K562 (cell line): ENCODE measurements at regions not wholly inside any gene's neighbourhood (a gene's known extent, or its start where the extent isn't known, plus 50 kb on each side); places are given as distances from the start of the nearest gene placed in this dataset.

ENCODE experiments used
- ATAC-seq: fragments of 200-7000 bp; cut with Tn5 transposase; 3 replicates; pipeline ENCODE4 v1.9.1; 2020; ENCODE audit warnings: moderate library complexity
- BruUV-seq: library from RNA; stranded (reverse); fragments of 400-500 nt; replicated peaks from 2 replicates; lab custom pipeline; 2021; lab: Mats Ljungman, UMichigan
- CTCF ChIA-PET: fragments of 300-600 bp; formaldehyde crosslinking; extraction: SDS; loops from one replicate; lab custom pipeline; 2021; ENCODE audit warnings: low intra/inter-chr PET ratio; lab: Yijun Ruan, JAX
- POLR2A ChIA-PET: fragments of 300-600, 350-650 bp; sonication (Branson Sonifier 250); formaldehyde crosslinking; extraction: SDS; loops from one replicate; lab custom pipeline; 2021; ENCODE audit warnings: antibody characterized with exemption, inconsistent platforms; lab: Yijun Ruan, JAX
- DNase-seq, 4 experiments: peaks; one replicate each; pipeline versions ENCODE4 v3.0.0 to v3.0.0-alpha.2; 2011 to 2018; ENCODE audit warnings: low spot score in 3 of 4, mixed read lengths in 3 of 4; ENCODE audit errors: extremely low read depth in 1 of 4
- FAIRE-seq: peaks from 2 replicates; lab custom pipeline; 2011; peaks lifted over from hg19 to GRCh38; lab: Jason Lieb, UNC
- H2AFZ ChIP-seq: 2 replicates; pipeline ENCODE4 v1.6.0; 2011; ENCODE audit warnings: low read depth, low read length, control low read depth, inconsistent platforms
- H3K27ac ChIP-seq: fragments of 200-600 bp; 3 replicates; pipeline ENCODE4 v1.8.0; 2011; ENCODE audit warnings: low read depth, mild to moderate bottlenecking, control low read depth, inconsistent platforms, low read length, moderate library complexity, mixed read lengths; ENCODE audit errors: extremely low read depth
- H3K27me3 ChIP-seq, 2 experiments: fragments of 300-600 bp in 1 of 2; 2 replicates in 1 of 2; 3 replicates in 1 of 2; pipeline versions ENCODE4 v1.6.0 to v1.8.0; 2011; ENCODE audit warnings: inconsistent platforms in 2 of 2, low read length in 2 of 2, mild to moderate bottlenecking in 1 of 2, mixed read lengths in 1 of 2, moderate library complexity in 1 of 2; ENCODE audit not compliant: control insufficient read depth in 2 of 2, insufficient read depth in 2 of 2
- H3K36me3 ChIP-seq: fragments of 300-600 bp; 3 replicates; pipeline ENCODE4 v1.8.0; 2011; ENCODE audit warnings: mild to moderate bottlenecking, low read length, inconsistent platforms; ENCODE audit not compliant: control insufficient read depth, insufficient read depth
- H3K4me1 ChIP-seq, 2 experiments: fragments of 200-600 bp in 1 of 2; replicated peaks in 1 of 2; 2 replicates in 1 of 2; 3 replicates in 1 of 2; pipeline versions ENCODE4 v1.5.1 to v1.8.0; 2011; ENCODE audit warnings: inconsistent platforms in 2 of 2, low read length in 2 of 2, mild to moderate bottlenecking in 1 of 2, mixed read lengths in 1 of 2, moderate library complexity in 1 of 2; ENCODE audit not compliant: control insufficient read depth in 2 of 2, insufficient read depth in 2 of 2
- H3K4me2 ChIP-seq: 2 replicates; pipeline ENCODE4 v1.6.1; 2011; ENCODE audit warnings: low read length, control low read depth, inconsistent platforms, mixed read lengths; ENCODE audit not compliant: insufficient read depth
- H3K4me3 ChIP-seq: fragments of 200-600 bp; sonication (generic), shearing (Covaris generic); 2 replicates; pipeline ENCODE4 v1.5.1; 2016; ENCODE audit warnings: control low read depth, inconsistent platforms
- H3K79me2 ChIP-seq: fragments of 200-600 bp; 3 replicates; pipeline ENCODE4 v1.8.0; 2011; ENCODE audit warnings: low read length, inconsistent platforms; ENCODE audit not compliant: control insufficient read depth, insufficient read depth
- H3K9ac ChIP-seq, 2 experiments: 2 replicates each; pipeline versions ENCODE4 v1.6.0 to v1.6.1; 2011; ENCODE audit warnings: low read depth in 2 of 2, low read length in 2 of 2, control low read depth in 1 of 2, inconsistent platforms in 1 of 2, mild to moderate bottlenecking in 1 of 2, mixed read lengths in 1 of 2; ENCODE audit not compliant: insufficient read depth in 1 of 2
- H3K9me1 ChIP-seq: one replicate; pipeline ENCODE4 v1.6.0; 2011; ENCODE audit warnings: inconsistent platforms, mild to moderate bottlenecking, low read length, moderate library complexity; ENCODE audit not compliant: control insufficient read depth, insufficient read depth
- H3K9me3 ChIP-seq: replicated peaks from 2 replicates; pipeline ENCODE4 v1.5.1; 2011; ENCODE audit warnings: low read depth, low read length, inconsistent platforms; ENCODE audit not compliant: control insufficient read depth, insufficient read depth
- H4K20me1 ChIP-seq: replicated peaks from 2 replicates; pipeline ENCODE4 v1.6.1; 2011; ENCODE audit warnings: low read length, inconsistent platforms, mixed read lengths; ENCODE audit not compliant: control insufficient read depth, insufficient read depth
- ATF7 ChIP-seq: fragments of 450-650 bp; IDR thresholded peaks from 2 replicates; pipeline ENCODE4 v1.7.1; 2014; ENCODE audit warnings: mild to moderate bottlenecking, moderate library complexity
- BCL6 ChIP-seq: fragments of 250-450 bp; sonication (Bioruptor Pico); IDR thresholded peaks from 2 replicates; pipeline ENCODE4 v1.4.0; 2020
- BRD9 ChIP-seq: fragments of 450-650 bp; IDR thresholded peaks from 2 replicates; pipeline ENCODE4 v1.6.1; 2018; ENCODE audit warnings: low read depth; ENCODE audit not compliant: partially characterized antibody
- CEBPG ChIP-seq, 3 experiments: fragments of 200-800 bp in 1 of 3; sonication (Bioruptor generic) in 1 of 3; sonication (generic) in 1 of 3; formaldehyde crosslinking in 1 of 3; IDR thresholded peaks in 2 of 3; conservative IDR thresholded peaks in 1 of 3; 2 replicates each; pipeline versions ENCODE4 v1.6.1 to v1.8.0; 2016 to 2022; ENCODE audit warnings: missing compliant biosample characterization in 2 of 3, missing genetic modification characterization in 2 of 3, mild to moderate bottlenecking in 1 of 3, missing genetic modification reagents in 1 of 3
- E2F3 ChIP-seq: fragments of 250-450 bp; sonication (Bioruptor Pico); IDR thresholded peaks from 2 replicates; pipeline ENCODE4 v1.4.0; 2020; ENCODE audit warnings: mild to moderate bottlenecking
- GABPA ChIP-seq: fragments of 200-800 bp; sonication (Bioruptor generic); conservative IDR thresholded peaks from 2 replicates; pipeline ENCODE4 v1.6.1; 2016; ENCODE audit warnings: low read depth, missing genetic modification characterization, missing compliant biosample characterization
- HMBOX1 ChIP-seq: sonication (generic); IDR thresholded peaks from 2 replicates; pipeline ENCODE4 v1.6.1; 2016
- MCM2 ChIP-seq: fragments of 450-650 bp; IDR thresholded peaks from 2 replicates; pipeline ENCODE4 v1.6.1; 2017; ENCODE audit warnings: low read depth, mild to moderate bottlenecking
- PKNOX1 ChIP-seq: fragments of 450-650 bp; IDR thresholded peaks from 2 replicates; pipeline ENCODE4 v1.6.1; 2016
- PTRF ChIP-seq: fragments of 450-650 bp; IDR thresholded peaks from 2 replicates; pipeline ENCODE4 v1.6.1; 2016; ENCODE audit warnings: mild to moderate bottlenecking, missing genetic modification characterization, missing compliant biosample characterization
- TAL1 ChIP-seq: fragments of 450-650 bp; IDR thresholded peaks from 2 replicates; pipeline ENCODE4 v1.6.1; 2016; ENCODE audit warnings: mild to moderate bottlenecking
- TEAD4 ChIP-seq, 2 experiments: sonication (generic) in 1 of 2; formaldehyde crosslinking in 1 of 2; IDR thresholded peaks; 2 replicates each; pipeline versions ENCODE4 v1.6.1 to v1.8.0; 2012 to 2022; ENCODE audit warnings: borderline replicate concordance in 1 of 2, inconsistent platforms in 1 of 2, low read length in 1 of 2, mild to moderate bottlenecking in 1 of 2, missing genetic modification reagents in 1 of 2
- TSHZ1 ChIP-seq: fragments of 250-450 bp; sonication (Bioruptor Pico); IDR thresholded peaks from 2 replicates; pipeline ENCODE4 v1.4.0; 2020; ENCODE audit warnings: mild to moderate bottlenecking, moderate library complexity
- ZBTB5 ChIP-seq: fragments of 450-650 bp; IDR thresholded peaks from 2 replicates; pipeline ENCODE4 v1.6.1; 2017; ENCODE audit warnings: antibody characterized with exemption
- ZNF12 ChIP-seq: sonication (generic); formaldehyde crosslinking; IDR thresholded peaks from 2 replicates; pipeline ENCODE4 v1.4.0; 2020; ENCODE audit warnings: mild to moderate bottlenecking, missing genetic modification reagents
- ZNF324 ChIP-seq: fragments of 250-450 bp; sonication (Bioruptor Pico); IDR thresholded peaks from 2 replicates; pipeline ENCODE4 v1.4.0; 2020; ENCODE audit warnings: mild to moderate bottlenecking
- WGBS: fragments of 100-300 bp; shearing (Covaris generic); methylation state at CpG from one replicate; pipeline ENCODE4 v1.1.6; 2016; ENCODE audit warnings: low coverage, mixed read lengths; ENCODE audit not compliant: insufficient coverage; ENCODE audit errors: missing lambda C conversion rate; 5-methylcytosine and 5-hydroxymethylcytosine counted together
- in situ Hi-C: fragments of 300-500 bp; cut with MboI; formaldehyde crosslinking; loops from 4 replicates; pipeline ENCODE4 v1.15.0; 2018; ENCODE audit warnings: inconsistent platforms, mixed read lengths
- intact Hi-C: fragments of 100-400 bp; cut with micrococcal nuclease; formaldehyde crosslinking; loops from 2 replicates; pipeline ENCODE4 v1.14.2; 2022

GRCh38 chr12:93048656-93049055, 119.6 kb upstream of the EEA1 start:
- Histone ChIP-seq H3K79me2 (no peaks in the 10 kb centered on the region), H3K27me3 (no peaks in the 10 kb centered on the region; a peak in 2 of 5 replicates), H3K36me3 (no peaks in the 10 kb centered on the region), H3K9ac (no peak overlapping the region), H3K9me1 (no peaks in the 10 kb centered on the region), H3K9me3 (no peaks in the 10 kb centered on the region), H4K20me1 (no peaks in the 10 kb centered on the region), H3K4me2 (no peak overlapping the region), H2AFZ (no peak overlapping the region), H3K27ac (no peak overlapping the region), H3K4me3 (no peak overlapping the region), H3K4me1 (peaks cover 0 to 8% of the 10 kb centered on the region in 2 experiments; a peak in 2 of 5 replicates)
- 10% methylated on average over 3 of the region's 3 CpGs for WGBS
- in situ Hi-C loops (no loop called here), intact Hi-C loops (no loop called here)
- no peak for FAIRE-seq
- ATAC-seq = no peak
- no peak for DNase-seq
- CTCF ChIA-PET = no interaction called here
- POLR2A ChIA-PET = interaction anchor here (0.6 kb wide), 1 partner anchor 495 kb away, joined by 3 read pairs; no protein-coding TSS in a partner anchor
- no TSS peak for BruUV-seq
- TF ChIP-seq PKNOX1 (no peak), TSHZ1 (CRISPR knock-in tag) (no peak), PTRF (tag) (no peak), TAL1 (no peak), TEAD4 (IDR thresholded peaks at IDR 0.05; ENCODE audit: low read length) (no peak), TEAD4 (CRISPR knock-in tag; IDR thresholded peaks at IDR 0.05; ENCODE audit: borderline replicate concordance) (no peak), GABPA (tag) (no peak), ZNF324 (CRISPR knock-in tag) (no peak), HMBOX1 (no peak), BRD9 (no peak), CEBPG (CRISPR knock-in tag; IDR thresholded peaks at IDR 0.05) (no peak), CEBPG (tag; conservative IDR thresholded peaks at IDR 0.05 in 1 of 2, IDR thresholded peaks at IDR 0.05 in 1 of 2) (no peak), E2F3 (CRISPR knock-in tag) (no peak), ZNF12 (no peak), ATF7 (no peak), ZBTB5 (no peak), BCL6 (CRISPR knock-in tag) (no peak), MCM2 (no peak)
